ENCODE measurements at regions not wholly inside any gene's neighbourhood (a gene's known extent, or its start where the extent isn't known, plus 50 kb on each side); places are given as distances from the start of the nearest gene placed in this dataset.

GRCh38 chr1:182309631-182310351 is 81.8 kb downstream of the GLUL start (continued):
- peak; percentile 45; the same call in 1 of the 2 replicates for TF ChIP-seq MXD4 (CRISPR knock-in tag; IDR thresholded peaks at IDR 0.05)
- TF ChIP-seq MIER3 (CRISPR knock-in tag; IDR thresholded peaks at IDR 0.05; ENCODE audit: borderline replicate concordance), result peak; percentile 74; the same call in 1 of the 2 replicates
- TF ChIP-seq ESRRA (CRISPR knock-in tag; IDR thresholded peaks at IDR 0.05; ENCODE audit: low read depth), result peak; percentile 51; the same call in 1 of the 2 replicates
- TF ChIP-seq HHEX (CRISPR knock-in tag; IDR thresholded peaks at IDR 0.05), result 0 out of 2 replicates have a peak, but pooled peaks have one; percentile 8
- peak; percentile 64 for TF ChIP-seq ZNF644 (CRISPR knock-in tag; IDR thresholded peaks at IDR 0.05; ENCODE audit: low read depth)
- no peak for TF ChIP-seq ZNF383 (CRISPR knock-in tag; IDR thresholded peaks at IDR 0.05; ENCODE audit: borderline replicate concordance)
- TF ChIP-seq SOX13 (IDR thresholded peaks at IDR 0.05), result peak; percentile 82
- TF ChIP-seq SOX13 (CRISPR knock-in tag; conservative IDR thresholded peaks at IDR 0.05 in 1 of 2, IDR thresholded peaks at IDR 0.05 in 1 of 2), result peak in 1 of 2 experiments; percentile 94; a peak in 2 of 4 replicates
- TF ChIP-seq ZNF331 (CRISPR knock-in tag; IDR thresholded peaks at IDR 0.05), result peak; percentile 71; the same call in 1 of the 2 replicates
- TF ChIP-seq PAF1 (CRISPR knock-in tag; IDR thresholded peaks at IDR 0.05), result no peak
- no peak for TF ChIP-seq KDM1A (CRISPR knock-in tag; IDR thresholded peaks at IDR 0.05)
- TF ChIP-seq ZFX (CRISPR knock-in tag; IDR thresholded peaks at IDR 0.05; ENCODE audit: low read depth), result peak; percentile 23; the same call in 1 of the 2 replicates
- TF ChIP-seq ZSCAN30 (CRISPR knock-in tag; IDR thresholded peaks at IDR 0.05), result no peak
- TF ChIP-seq, protein P1, sequence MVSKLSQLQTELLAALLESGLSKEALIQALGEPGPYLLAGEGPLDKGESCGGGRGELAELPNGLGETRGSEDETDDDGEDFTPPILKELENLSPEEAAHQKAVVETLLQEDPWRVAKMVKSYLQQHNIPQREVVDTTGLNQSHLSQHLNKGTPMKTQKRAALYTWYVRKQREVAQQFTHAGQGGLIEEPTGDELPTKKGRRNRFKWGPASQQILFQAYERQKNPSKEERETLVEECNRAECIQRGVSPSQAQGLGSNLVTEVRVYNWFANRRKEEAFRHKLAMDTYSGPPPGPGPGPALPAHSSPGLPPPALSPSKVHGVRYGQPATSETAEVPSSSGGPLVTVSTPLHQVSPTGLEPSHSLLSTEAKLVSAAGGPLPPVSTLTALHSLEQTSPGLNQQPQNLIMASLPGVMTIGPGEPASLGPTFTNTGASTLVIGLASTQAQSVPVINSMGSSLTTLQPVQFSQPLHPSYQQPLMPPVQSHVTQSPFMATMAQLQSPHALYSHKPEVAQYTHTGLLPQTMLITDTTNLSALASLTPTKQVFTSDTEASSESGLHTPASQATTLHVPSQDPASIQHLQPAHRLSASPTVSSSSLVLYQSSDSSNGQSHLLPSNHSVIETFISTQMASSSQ (IDR thresholded peaks at IDR 0.05; ENCODE audit: low read depth), result peak; percentile 50
- TF ChIP-seq, protein P1 (CRISPR knock-in tag; IDR thresholded peaks at IDR 0.05; ENCODE audit: borderline replicate concordance), result peak; percentile 44; the same call in 1 of the 2 replicates
- no peak for TF ChIP-seq EZH2 (conservative IDR thresholded peaks at IDR 0.05; ENCODE audit: low read depth, low read length)
- TF ChIP-seq EP300 (IDR thresholded peaks at IDR 0.05; ENCODE audit: low read depth in 2 of 2, low read length in 2 of 2), result peak in 1 of 2 experiments; percentile 77; a peak in 2 of 4 replicates
- TF ChIP-seq EP300 (CRISPR knock-in tag; IDR thresholded peaks at IDR 0.05; ENCODE audit: borderline replicate concordance), result peak; percentile 43; the same call in 1 of the 2 replicates
- peak; percentile 46; the same call in 1 of the 2 replicates for TF ChIP-seq ELF1 (CRISPR knock-in tag; IDR thresholded peaks at IDR 0.05)
- TF ChIP-seq CEBPZ (IDR thresholded peaks at IDR 0.05; ENCODE audit: low read length), result no peak
